ENCODE measurements at regions not wholly inside any gene's neighbourhood (a gene's known extent, or its start where the extent isn't known, plus 50 kb on each side); places are given as distances from the start of the nearest gene placed in this dataset.

DNA sequence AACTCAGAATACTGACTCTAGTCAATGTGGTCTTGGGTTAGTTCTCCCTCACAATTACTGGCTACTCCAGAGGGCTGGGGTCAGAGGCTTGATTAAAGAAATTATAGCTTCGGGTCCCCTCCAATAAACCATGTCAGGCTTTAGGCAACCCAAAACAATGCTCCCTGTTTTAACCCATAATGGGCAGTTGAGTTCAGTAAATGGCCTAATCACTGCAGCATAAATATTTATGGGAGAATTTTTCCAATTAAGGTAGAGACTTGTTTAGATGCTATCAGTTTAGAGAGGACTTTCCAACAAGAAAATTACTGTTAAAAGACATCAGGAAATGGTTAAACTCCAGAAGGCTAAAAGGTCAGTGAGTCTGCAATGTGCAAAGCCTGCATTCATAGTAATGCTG, 389.2 kb upstream of the PRICKLE1 start:
- no peak for TF ChIP-seq CTCF (IDR thresholded peaks at IDR 0.05; ENCODE audit: insufficient read depth, low read length)
- DNase-seq (ENCODE audit: low read depth), result no peak
- no peak overlapping the region for H3K4me3 ChIP-seq (ENCODE audit: low read depth, low read length)

GRCh38 chr12:42977451-42978230, 388.1 kb upstream of the PRICKLE1 start:
- no peak for DNase-seq (ENCODE audit: low read depth)
- H3K4me3 ChIP-seq (ENCODE audit: low read depth, low read length), result no peak overlapping the region

GRCh38 chr12:42976620-42977019, 387.1 kb upstream of the PRICKLE1 start:
- H3K4me3 ChIP-seq (ENCODE audit: low read depth, low read length), result no peak overlapping the region
- DNase-seq (ENCODE audit: low read depth), result no peak
- no peak for TF ChIP-seq CTCF (IDR thresholded peaks at IDR 0.05; ENCODE audit: insufficient read depth, low read length)

More at GRCh38 chr12:42977451-42978230, 388.1 kb upstream of the PRICKLE1 start:
- TF ChIP-seq CTCF (IDR thresholded peaks at IDR 0.05; ENCODE audit: insufficient read depth, low read length), result no peak

DNA sequence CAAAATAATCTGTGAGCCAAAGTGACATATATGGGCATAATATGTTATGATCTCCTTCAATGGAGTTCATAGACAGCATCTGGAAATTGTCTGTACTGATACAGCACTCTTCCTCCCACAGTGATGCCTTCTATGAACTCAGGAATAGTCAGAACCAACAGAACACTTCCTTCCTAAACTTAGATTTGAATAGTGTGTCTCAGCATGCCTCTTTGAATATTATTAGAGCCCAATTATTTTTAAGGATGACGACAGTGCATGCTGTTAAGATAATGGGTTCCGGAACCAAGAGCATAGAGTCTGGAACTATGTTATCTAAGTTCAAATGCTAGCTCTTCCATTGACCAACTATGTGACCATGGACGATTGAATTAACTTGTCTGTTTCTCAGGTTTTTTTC, 386.6 kb upstream of the PRICKLE1 start:
- no peak for TF ChIP-seq CTCF (IDR thresholded peaks at IDR 0.05; ENCODE audit: insufficient read depth, low read length)
- DNase-seq (ENCODE audit: low read depth), result no peak
- no peak overlapping the region for H3K4me3 ChIP-seq (ENCODE audit: low read depth, low read length)

DNA sequence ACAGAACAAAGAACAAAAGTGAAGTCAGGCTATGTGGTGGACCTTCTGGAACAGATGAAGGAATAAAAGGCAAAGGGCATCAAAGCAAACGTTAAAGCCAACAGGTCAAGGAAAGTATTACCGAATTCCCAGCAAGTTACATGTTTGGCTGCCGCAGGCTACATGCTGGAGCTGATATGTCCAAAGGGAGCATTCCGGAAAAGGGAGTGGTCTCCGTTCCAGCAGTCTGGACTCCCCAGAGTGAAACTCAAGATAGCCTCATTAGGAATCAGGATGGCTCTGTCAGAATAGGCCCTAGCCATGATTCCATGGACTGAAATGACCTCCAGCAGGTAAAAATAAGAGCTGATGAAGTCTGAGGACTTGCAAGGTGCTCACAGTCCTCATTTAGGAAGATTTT, 379.8 kb upstream of the PRICKLE1 start:
- DNase-seq (ENCODE audit: low read depth), result peak; percentile 83
- TF ChIP-seq CTCF (IDR thresholded peaks at IDR 0.05; ENCODE audit: insufficient read depth, low read length), result no peak
- no peak overlapping the region for H3K4me3 ChIP-seq (ENCODE audit: low read depth, low read length)

- no peak for TF ChIP-seq CTCF (IDR thresholded peaks at IDR 0.05; ENCODE audit: insufficient read depth, low read length)
- DNase-seq (ENCODE audit: low read depth), result no peak
- H3K4me3 ChIP-seq (ENCODE audit: low read depth, low read length), result no peak overlapping the region
Observed at GRCh38 chr12:42968426-42968825, 378.9 kb upstream of the PRICKLE1 start.

- no peak overlapping the region for H3K4me3 ChIP-seq (ENCODE audit: low read depth, low read length)
- DNase-seq (ENCODE audit: low read depth), result no peak
- TF ChIP-seq CTCF (IDR thresholded peaks at IDR 0.05; ENCODE audit: insufficient read depth, low read length), result no peak
Observed at GRCh38 chr12:42967850-42968249, 378.3 kb upstream of the PRICKLE1 start.
